Small intestine (tissue), 7 donors: ENCODE measurements at regions not wholly inside any gene's neighbourhood (a gene's known extent, or its start where the extent isn't known, plus 50 kb on each side); places are given as distances from the start of the nearest gene placed in this dataset.
"Not testable (repeated sequence)": the region's sequence is repeated elsewhere in the genome, so short reads cannot be mapped to it uniquely, and the experiment has no call there.

Experiments
- DNase-seq, 2 donors: peaks; one replicate each; pipeline versions ENCODE4 v3.0.0 to v3.0.0-alpha.2; 2013
- FAIRE-seq: peaks from 2 replicates; lab custom pipeline; 2012; peaks lifted over from hg19 to GRCh38; lab: Jason Lieb, UNC
- H3K27ac ChIP-seq, 3 donors: one replicate each; pipeline ENCODE4 v1.5.1; 2013; ENCODE audit warnings: low read length in 2 of 3, mild to moderate bottlenecking in 2 of 3, control low read depth in 1 of 3, inconsistent platforms in 1 of 3, low read depth in 1 of 3, moderate library complexity in 1 of 3
- H3K27me3 ChIP-seq, 3 donors: one replicate each; pipeline ENCODE4 v1.6.1; 2013; ENCODE audit warnings: low read length in 3 of 3, inconsistent platforms in 1 of 3; ENCODE audit not compliant: control insufficient read depth in 3 of 3, insufficient read depth in 3 of 3
- H3K36me3 ChIP-seq, 3 donors: one replicate each; pipeline ENCODE4 v1.6.1; 2013; ENCODE audit warnings: low read length in 3 of 3, inconsistent platforms in 1 of 3, low read depth in 1 of 3, mild to moderate bottlenecking in 1 of 3, moderate library complexity in 1 of 3; ENCODE audit not compliant: control insufficient read depth in 3 of 3, insufficient read depth in 2 of 3
- H3K4me1 ChIP-seq, 3 donors: one replicate each; pipeline ENCODE4 v1.6.1; 2013; ENCODE audit warnings: low read length in 2 of 3, inconsistent platforms in 1 of 3, low read depth in 1 of 3, mild to moderate bottlenecking in 1 of 3, moderate library complexity in 1 of 3; ENCODE audit not compliant: control insufficient read depth in 3 of 3, insufficient read depth in 2 of 3
- H3K4me3 ChIP-seq, 3 donors: one replicate each; pipeline ENCODE4 v1.5.1; 2013; ENCODE audit warnings: low read length in 3 of 3, control low read depth in 1 of 3, inconsistent platforms in 1 of 3, low read depth in 1 of 3, mild to moderate bottlenecking in 1 of 3, moderate library complexity in 1 of 3
- H3K9me3 ChIP-seq, 2 donors: one replicate each; pipeline ENCODE4 v1.6.1; 2013; ENCODE audit warnings: low read depth in 1 of 2, low read length in 1 of 2; ENCODE audit not compliant: control insufficient read depth in 2 of 2, insufficient read depth in 1 of 2
- WGBS, 3 donors: extraction: QIAGEN DNeasy Blood & Tissue Kit; methylation state at CpG; one replicate each; pipeline ENCODE4 v1.1.7; 2013; 5-methylcytosine and 5-hydroxymethylcytosine counted together
- donor health status: healthy with polysubstance abuse.
- donor health status: control.
- donor health status: control.
- donor health status: Bipolar disorder and iron deficiency.
- donor health status: healthy.

DNA sequence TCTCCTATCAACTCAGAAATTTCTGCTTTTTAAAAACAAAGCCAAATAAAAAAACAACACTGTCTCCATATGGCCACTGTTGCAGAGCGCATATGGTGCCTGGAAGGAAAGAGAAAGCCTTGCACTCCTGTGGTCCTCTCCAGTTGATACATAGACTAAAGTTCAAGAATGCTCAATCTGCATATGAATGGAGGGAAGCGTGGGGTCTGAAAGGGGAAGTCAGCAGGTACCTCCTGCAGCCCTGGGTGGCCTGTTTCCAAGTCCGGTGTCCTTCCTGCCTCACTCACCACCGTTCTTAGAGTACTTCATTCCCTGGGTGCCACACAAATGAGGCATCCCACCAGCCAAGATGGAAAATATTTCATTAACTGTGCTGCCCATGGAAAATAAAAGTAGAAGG is 138.3 kb upstream of the PALS2 start:
- Histone ChIP-seq H3K9me3 (peaks cover 0 to 3% of the 10 kb centered on the region in 2 donors), H3K27me3 (peaks cover 0 to 2% (median 0%) of the 10 kb centered on the region in 3 donors), H3K27ac (no peak overlapping the region), H3K4me1 (no peaks in the 10 kb centered on the region), H3K4me3 (no peak overlapping the region), H3K36me3 (no peaks in the 10 kb centered on the region)
- WGBS, 3 donors = 47 to 68% (median 67%) methylated on average over 4 of the region's 4 CpGs
- FAIRE-seq (no peak), DNase-seq (no peak)

DNA sequence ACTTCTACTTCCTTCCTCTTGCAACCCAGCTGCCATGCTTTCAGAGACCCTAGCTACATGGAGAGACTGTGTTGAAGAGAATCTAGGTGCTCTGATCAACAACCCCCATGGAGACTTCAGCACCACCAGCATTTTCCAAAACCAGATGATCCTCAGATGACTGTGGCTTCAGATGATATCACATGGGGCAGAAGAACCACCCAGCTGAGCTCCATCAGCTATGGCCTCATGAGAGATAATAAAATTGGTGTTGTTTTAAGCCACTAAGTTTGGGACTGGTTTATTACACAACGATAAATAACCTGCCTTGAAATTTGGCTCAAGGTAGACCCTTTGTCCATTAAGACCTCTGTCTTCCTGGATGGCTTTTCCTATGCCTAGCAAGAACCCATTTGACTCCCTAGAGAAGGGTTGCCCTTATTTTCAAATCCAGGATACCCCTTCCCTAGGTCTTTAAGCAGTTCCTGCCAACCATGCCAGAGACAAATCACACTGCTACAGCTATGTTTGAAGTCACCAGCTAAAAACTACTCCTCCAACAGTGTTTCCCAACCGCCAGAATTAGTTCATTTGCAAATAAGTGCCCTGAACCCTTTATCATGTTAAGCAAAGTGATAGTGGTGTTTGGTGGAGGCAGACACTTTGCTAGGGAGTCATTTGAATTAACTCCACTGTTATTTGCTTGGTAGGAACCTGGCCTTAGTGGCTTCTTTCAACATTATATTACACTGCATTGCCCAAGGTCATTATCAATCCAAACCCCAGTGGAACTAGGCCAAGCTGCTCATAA is 136.9 kb upstream of the PALS2 start:
- Histone ChIP-seq H3K27ac (no peak overlapping the region), H3K27me3 (peaks cover 0 to 2% (median 0%) of the 10 kb centered on the region in 3 donors), H3K36me3 (no peaks in the 10 kb centered on the region), H3K9me3 (peaks cover 0 to 3% of the 10 kb centered on the region in 2 donors), H3K4me3 (no peak overlapping the region), H3K4me1 (no peaks in the 10 kb centered on the region)
- 83 to 91% (median 88%) methylated on average over 2 of the region's 2 CpGs for WGBS, 3 donors
- FAIRE-seq (no peak), DNase-seq (no peak)

DNA sequence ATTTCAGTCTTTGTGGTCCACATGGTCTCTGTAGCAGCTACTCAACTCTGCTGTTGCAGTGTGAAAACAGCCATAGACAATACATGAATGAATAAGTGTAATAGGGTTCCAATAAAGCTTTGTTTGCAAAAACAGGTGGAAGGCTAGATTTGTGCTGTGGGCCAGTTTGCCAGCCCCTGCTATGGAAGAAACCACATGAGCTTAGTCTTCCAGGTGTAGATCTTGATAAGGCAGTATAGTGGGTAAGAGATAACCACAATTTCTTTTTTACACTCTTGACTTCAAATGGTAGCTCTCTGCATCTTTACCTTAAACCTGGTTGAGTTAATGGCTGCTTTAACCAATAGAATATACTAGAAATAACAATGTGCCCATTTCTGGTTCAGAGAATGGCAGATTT is 135.0 kb upstream of the PALS2 start:
- Histone ChIP-seq H3K27ac (no peak overlapping the region), H3K4me1 (no peaks in the 10 kb centered on the region), H3K9me3 (peaks cover 0 to 3% of the 10 kb centered on the region in 2 donors), H3K27me3 (peaks cover 0 to 2% (median 0%) of the 10 kb centered on the region in 3 donors), H3K4me3 (no peak overlapping the region), H3K36me3 (no peaks in the 10 kb centered on the region)
- FAIRE-seq = no peak
- no peak for DNase-seq

DNA sequence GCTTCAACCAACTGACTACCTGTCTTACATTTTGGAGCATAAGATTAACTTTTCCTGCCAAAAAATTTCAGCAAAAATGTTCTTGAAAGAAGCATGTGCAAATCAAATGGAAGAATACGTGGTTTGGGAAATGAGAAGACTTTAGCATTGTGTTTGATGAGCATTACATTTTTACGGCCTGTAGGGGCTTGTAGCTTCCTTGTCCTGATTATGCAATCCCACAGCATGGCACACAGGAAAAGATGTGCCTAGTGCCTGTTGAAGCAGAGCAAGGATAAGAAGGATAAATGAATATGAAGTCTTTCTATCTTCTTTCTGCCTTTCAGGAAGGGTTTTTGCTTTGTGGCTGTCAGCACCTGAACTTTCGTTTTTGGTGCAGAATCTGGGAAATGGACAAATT is 134.1 kb upstream of the PALS2 start:
- not testable (repeated sequence) for DNase-seq, H3K27ac ChIP-seq, FAIRE-seq, H3K9me3 ChIP-seq, H3K4me3 ChIP-seq, H3K27me3 ChIP-seq, H3K4me1 ChIP-seq, H3K36me3 ChIP-seq
- 62 to 68% (median 65%) methylated on average over 3 of the region's 3 CpGs for WGBS, 3 donors

DNA sequence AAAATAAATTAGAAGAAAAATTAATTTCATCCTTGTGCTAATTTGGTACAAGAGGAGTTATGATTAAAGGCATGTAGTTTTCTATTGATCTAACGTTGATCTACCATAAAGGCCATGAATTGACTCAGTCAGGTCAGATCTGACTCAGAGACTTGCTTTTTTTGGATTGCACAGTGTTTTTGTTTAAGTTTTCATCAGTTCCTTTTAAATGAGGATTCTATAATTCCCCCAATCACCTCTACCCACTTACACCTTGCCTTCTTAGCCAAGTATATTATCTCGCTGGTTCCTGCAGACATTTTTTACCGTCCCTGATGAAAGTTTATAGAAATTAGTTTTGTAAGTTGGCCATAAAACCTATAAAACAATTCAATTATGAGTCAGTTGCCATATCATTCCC is 132.4 kb upstream of the PALS2 start:
- WGBS, 3 donors = 78 to 85% (median 79%) methylated on average over 3 of the region's 3 CpGs
- peaks cover 0 to 3% of the 10 kb centered on the region in 2 donors for H3K9me3 ChIP-seq
- no peaks in the 10 kb centered on the region for H3K4me1 ChIP-seq
- no peak overlapping the region for H3K27ac ChIP-seq
- no peaks in the 10 kb centered on the region for H3K36me3 ChIP-seq
- no peak for DNase-seq
- peaks cover 0 to 2% (median 0%) of the 10 kb centered on the region in 3 donors for H3K27me3 ChIP-seq
- FAIRE-seq = no peak
- H3K4me3 ChIP-seq = no peak overlapping the region

DNA sequence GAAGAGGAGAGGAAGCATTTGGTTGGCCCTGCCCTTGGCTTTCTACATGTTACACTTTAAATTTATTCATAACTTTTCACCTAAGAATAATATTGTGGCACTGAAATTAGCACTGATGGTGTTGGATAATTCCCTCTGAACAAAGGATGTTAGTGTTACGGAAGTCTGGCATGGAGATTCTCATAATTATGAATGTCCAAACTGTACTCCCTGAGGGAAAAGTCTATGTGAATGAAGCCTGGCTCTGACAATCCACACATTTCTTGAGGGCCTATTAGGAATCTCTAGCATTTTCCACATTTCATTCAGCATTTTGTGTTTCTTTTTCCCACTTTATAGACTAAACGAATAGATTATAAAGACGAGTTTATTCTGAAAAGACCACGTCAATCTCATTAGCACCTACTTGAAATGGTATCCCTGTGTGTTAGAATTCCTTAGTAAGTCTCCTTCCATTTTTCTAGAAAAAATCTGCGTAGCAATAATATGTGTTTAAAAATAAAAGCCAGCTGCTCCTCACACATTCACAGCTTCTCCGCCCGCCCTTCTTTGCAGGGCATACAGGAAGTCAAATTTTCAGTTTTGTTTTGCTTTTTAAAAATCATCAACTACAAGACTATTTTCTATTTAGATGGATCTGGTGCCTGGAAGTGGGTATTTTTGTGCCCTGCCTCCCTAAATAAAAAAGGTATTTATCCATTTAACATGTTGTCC is 131.8 kb upstream of the PALS2 start:
- H3K4me1 ChIP-seq = no peaks in the 10 kb centered on the region
- peaks cover 0 to 2% (median 0%) of the 10 kb centered on the region in 3 donors for H3K27me3 ChIP-seq
- WGBS, 3 donors = 72 to 90% (median 82%) methylated on average over 7 of the region's 7 CpGs
- DNase-seq (no peak), FAIRE-seq (no peak)
- peaks cover 0 to under 1% of the 10 kb centered on the region in 2 donors for H3K9me3 ChIP-seq
- no peak overlapping the region for H3K4me3 ChIP-seq
- H3K36me3 ChIP-seq = no peaks in the 10 kb centered on the region
- no peak overlapping the region for H3K27ac ChIP-seq

DNA sequence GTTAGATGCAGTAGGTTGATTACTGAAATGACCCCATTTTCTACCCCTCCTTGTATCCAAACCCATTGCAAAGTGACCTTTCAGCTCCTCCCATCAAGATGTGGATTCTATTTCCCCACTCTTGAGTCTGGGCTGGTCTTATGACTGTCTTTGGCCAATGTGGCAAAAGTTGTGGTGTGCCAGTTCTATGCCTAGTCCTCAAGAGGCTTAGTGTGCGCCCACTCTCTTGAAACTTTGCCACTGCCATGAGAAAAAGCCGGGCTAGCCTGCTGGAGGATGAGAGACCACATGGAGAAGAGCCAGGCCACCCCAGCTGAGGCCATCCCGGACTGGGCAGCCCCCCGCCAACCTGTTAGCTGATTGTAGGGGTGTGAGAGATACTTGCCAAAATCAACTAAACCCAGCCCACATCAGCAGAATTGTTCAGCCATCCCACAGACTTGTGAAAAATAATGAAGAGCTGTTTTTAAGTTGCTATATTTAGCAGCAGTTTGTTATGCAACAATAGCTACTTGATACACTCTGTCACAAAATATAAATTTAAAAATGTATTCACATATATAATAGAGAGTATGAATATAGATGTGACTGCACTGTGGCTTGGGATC is 131.0 kb upstream of the PALS2 start:
- Histone ChIP-seq H3K36me3 (no peaks in the 10 kb centered on the region), H3K4me3 (no peak overlapping the region), H3K4me1 (no peaks in the 10 kb centered on the region), H3K27ac (no peak overlapping the region), H3K9me3 (no peaks in the 10 kb centered on the region), H3K27me3 (peaks cover 0 to 2% (median 0%) of the 10 kb centered on the region in 3 donors)
- 71 to 88% (median 76%) methylated on average over 4 of the region's 4 CpGs for WGBS, 3 donors
- no peak for DNase-seq
- FAIRE-seq = no peak

DNA sequence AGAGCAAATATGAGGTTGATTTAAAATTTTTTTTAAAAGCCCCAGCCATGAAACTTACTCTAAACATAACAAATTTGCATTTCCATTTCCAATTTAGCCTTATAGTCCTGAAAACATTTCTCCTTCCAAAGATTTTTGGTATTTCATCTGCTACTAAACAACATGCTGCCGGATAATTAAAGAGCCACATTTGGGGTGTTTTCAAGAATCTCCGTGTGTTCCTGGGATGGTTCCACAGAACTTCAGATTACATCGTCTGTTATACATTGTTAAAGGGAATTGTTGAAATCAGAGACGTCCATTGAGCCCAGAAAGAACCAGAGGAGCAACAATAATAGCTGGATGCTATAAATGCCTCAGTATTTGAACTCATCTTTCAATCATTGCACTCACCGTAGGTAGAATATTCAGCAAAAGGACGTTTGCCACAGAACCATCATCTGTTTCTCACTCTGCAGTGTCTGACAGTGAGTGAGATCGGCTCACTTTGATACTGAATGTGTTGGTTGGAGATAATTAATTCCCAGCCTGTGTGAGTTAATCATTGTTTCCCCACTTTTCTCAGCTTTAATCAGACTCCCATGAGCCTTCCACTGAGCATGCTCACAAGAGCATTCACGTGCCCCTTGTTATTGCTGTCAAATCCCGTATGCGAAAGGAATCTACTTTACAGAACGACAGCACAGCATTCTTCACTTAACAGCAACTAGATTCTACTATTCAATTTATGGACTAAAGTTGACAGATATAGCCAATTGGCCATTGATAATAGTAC is 128.4 kb upstream of the PALS2 start:
- H3K4me3 ChIP-seq = no peak overlapping the region
- DNase-seq (no peak), FAIRE-seq (no peak)
- 74 to 80% (median 76%) methylated on average over 11 of the region's 11 CpGs for WGBS, 3 donors
- H3K27me3 ChIP-seq = no peaks in the 10 kb centered on the region
- no peaks in the 10 kb centered on the region for H3K4me1 ChIP-seq
- H3K9me3 ChIP-seq = no peaks in the 10 kb centered on the region
- no peak overlapping the region for H3K27ac ChIP-seq
- no peaks in the 10 kb centered on the region for H3K36me3 ChIP-seq
